ENCODE measurements at regions not wholly inside any gene's neighbourhood (a gene's known extent, or its start where the extent isn't known, plus 50 kb on each side); places are given as distances from the start of the nearest gene placed in this dataset.

- no peaks in the 10 kb centered on the region for H3K36me3 Mint-ChIP-seq (ENCODE audit: unreplicated experiment)
- DNase-seq (ENCODE audit: extremely low spot score, unreplicated experiment): no peak
- H3K4me3 Mint-ChIP-seq (ENCODE audit: unreplicated experiment): no peak overlapping the region
- TF ChIP-seq, protein P1, sequence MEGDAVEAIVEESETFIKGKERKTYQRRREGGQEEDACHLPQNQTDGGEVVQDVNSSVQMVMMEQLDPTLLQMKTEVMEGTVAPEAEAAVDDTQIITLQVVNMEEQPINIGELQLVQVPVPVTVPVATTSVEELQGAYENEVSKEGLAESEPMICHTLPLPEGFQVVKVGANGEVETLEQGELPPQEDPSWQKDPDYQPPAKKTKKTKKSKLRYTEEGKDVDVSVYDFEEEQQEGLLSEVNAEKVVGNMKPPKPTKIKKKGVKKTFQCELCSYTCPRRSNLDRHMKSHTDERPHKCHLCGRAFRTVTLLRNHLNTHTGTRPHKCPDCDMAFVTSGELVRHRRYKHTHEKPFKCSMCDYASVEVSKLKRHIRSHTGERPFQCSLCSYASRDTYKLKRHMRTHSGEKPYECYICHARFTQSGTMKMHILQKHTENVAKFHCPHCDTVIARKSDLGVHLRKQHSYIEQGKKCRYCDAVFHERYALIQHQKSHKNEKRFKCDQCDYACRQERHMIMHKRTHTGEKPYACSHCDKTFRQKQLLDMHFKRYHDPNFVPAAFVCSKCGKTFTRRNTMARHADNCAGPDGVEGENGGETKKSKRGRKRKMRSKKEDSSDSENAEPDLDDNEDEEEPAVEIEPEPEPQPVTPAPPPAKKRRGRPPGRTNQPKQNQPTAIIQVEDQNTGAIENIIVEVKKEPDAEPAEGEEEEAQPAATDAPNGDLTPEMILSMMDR (IDR thresholded peaks at IDR 0.05): no peak
- H3K4me1 Mint-ChIP-seq (ENCODE audit: unreplicated experiment): no peaks in the 10 kb centered on the region
- H3K9me3 Mint-ChIP-seq (ENCODE audit: unreplicated experiment): no peaks in the 10 kb centered on the region
- H3K27me3 Mint-ChIP-seq (ENCODE audit: unreplicated experiment): no peaks in the 10 kb centered on the region
- no peak overlapping the region for H3K27ac Mint-ChIP-seq (ENCODE audit: unreplicated experiment)
These were observed 131.1 kb upstream of the CEP162 start for GRCh38 chr6:84358581-84358980.

DNA sequence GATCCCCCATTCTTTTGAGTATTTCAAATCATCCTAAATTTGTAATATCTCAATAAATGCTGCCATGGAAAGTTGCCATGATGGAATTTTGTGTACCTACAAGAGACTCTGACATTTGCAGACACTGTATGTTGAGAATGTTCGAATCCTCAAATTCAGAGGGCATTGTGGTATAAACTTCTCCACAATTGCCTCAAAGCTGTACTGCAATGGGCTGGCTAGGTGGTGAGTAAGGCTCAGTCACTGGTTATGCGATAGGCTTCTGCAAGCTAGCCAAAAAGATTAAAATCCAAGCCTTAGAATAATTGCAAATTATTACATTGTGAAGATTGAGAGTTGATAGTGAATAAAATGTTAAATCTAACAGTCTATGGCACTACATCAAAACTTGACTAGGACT is 130.2 kb upstream of the CEP162 start:
- no peaks in the 10 kb centered on the region for H3K4me1 Mint-ChIP-seq (ENCODE audit: unreplicated experiment)

DNA sequence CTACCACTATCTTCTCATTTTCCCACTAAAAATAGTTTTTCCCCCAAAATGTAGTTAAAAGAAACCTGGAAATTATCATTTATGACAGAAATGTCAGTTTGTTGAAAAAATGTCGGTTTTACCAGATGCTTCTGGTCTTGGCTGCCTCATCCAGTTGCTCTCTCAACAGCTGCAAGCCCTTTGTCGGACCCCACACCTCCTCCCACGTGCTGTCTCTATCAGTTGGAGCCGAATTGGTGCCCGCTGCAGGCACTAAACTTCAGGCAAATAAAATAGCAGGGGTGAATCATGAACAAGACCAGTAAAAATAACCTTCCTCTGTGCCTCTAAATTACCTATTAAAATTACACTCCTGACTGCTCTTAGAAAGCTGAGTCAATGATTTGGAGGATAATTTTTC is 129.5 kb upstream of the CEP162 start:
- no peaks in the 10 kb centered on the region for H3K4me1 Mint-ChIP-seq (ENCODE audit: unreplicated experiment)
- no peak for DNase-seq (ENCODE audit: extremely low spot score, unreplicated experiment)
- H3K27ac Mint-ChIP-seq (ENCODE audit: unreplicated experiment): no peak overlapping the region
- no peaks in the 10 kb centered on the region for H3K9me3 Mint-ChIP-seq (ENCODE audit: unreplicated experiment)
- TF ChIP-seq, protein P1 (IDR thresholded peaks at IDR 0.05): no peak
- H3K4me3 Mint-ChIP-seq (ENCODE audit: unreplicated experiment): no peak overlapping the region
- H3K36me3 Mint-ChIP-seq (ENCODE audit: unreplicated experiment): no peaks in the 10 kb centered on the region
- H3K27me3 Mint-ChIP-seq (ENCODE audit: unreplicated experiment): peaks cover 4% of the 10 kb centered on the region

More for the DNA sequence above, 130.2 kb upstream of the CEP162 start:
- no peaks in the 10 kb centered on the region for H3K9me3 Mint-ChIP-seq (ENCODE audit: unreplicated experiment)
- no peak overlapping the region for H3K4me3 Mint-ChIP-seq (ENCODE audit: unreplicated experiment)
- DNase-seq (ENCODE audit: extremely low spot score, unreplicated experiment): no peak
- no peak overlapping the region for H3K27ac Mint-ChIP-seq (ENCODE audit: unreplicated experiment)
- TF ChIP-seq, protein P1 (IDR thresholded peaks at IDR 0.05): no peak
- no peaks in the 10 kb centered on the region for H3K36me3 Mint-ChIP-seq (ENCODE audit: unreplicated experiment)
- H3K27me3 Mint-ChIP-seq (ENCODE audit: unreplicated experiment): peaks cover 4% of the 10 kb centered on the region

GRCh38 chr6:84353459-84354423 is 126.3 kb upstream of the CEP162 start:
- H3K27ac Mint-ChIP-seq (ENCODE audit: unreplicated experiment): no peak overlapping the region
- no peaks in the 10 kb centered on the region for H3K4me1 Mint-ChIP-seq (ENCODE audit: unreplicated experiment)
- no peaks in the 10 kb centered on the region for H3K36me3 Mint-ChIP-seq (ENCODE audit: unreplicated experiment)
- H3K4me3 Mint-ChIP-seq (ENCODE audit: unreplicated experiment): no peak overlapping the region
- DNase-seq (ENCODE audit: extremely low spot score, unreplicated experiment): no peak
- peaks cover 19% of the 10 kb centered on the region for H3K27me3 Mint-ChIP-seq (ENCODE audit: unreplicated experiment)
- TF ChIP-seq, protein P1 (IDR thresholded peaks at IDR 0.05): no peak
- H3K9me3 Mint-ChIP-seq (ENCODE audit: unreplicated experiment): no peaks in the 10 kb centered on the region

- no peaks in the 10 kb centered on the region for H3K36me3 Mint-ChIP-seq (ENCODE audit: unreplicated experiment)
- no peaks in the 10 kb centered on the region for H3K9me3 Mint-ChIP-seq (ENCODE audit: unreplicated experiment)
- no peak for DNase-seq (ENCODE audit: extremely low spot score, unreplicated experiment)
- TF ChIP-seq, protein P1 (IDR thresholded peaks at IDR 0.05): no peak
- peaks cover 38% of the 10 kb centered on the region for H3K27me3 Mint-ChIP-seq (ENCODE audit: unreplicated experiment)
- H3K4me3 Mint-ChIP-seq (ENCODE audit: unreplicated experiment): no peak overlapping the region
- H3K4me1 Mint-ChIP-seq (ENCODE audit: unreplicated experiment): no peaks in the 10 kb centered on the region
- H3K27ac Mint-ChIP-seq (ENCODE audit: unreplicated experiment): no peak overlapping the region
These were observed 123.0 kb upstream of the CEP162 start for GRCh38 chr6:84350397-84350796.

Measured in osteocyte (in vitro differentiated cells).